ENCODE measurements at regions not wholly inside any gene's neighbourhood (a gene's known extent, or its start where the extent isn't known, plus 50 kb on each side); places are given as distances from the start of the nearest gene placed in this dataset.

DNA sequence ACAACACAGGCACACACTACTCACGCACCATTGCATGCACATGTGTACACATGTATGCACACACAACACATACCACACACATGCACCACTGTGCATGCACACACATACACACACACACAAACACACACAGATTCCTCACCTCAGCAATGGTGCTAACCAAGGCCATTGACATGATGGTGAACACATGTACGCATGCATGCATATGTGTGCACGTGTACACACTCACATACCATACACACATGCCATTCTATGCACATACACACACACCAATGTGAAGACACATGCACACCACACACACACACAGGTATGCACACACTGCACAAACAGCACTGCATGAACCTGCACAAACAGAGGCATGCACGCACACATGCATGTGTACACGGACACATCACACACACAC is 976.0 kb downstream of the DCDC2C start:
- no peak for TF ChIP-seq FOXK2 (IDR thresholded peaks at IDR 0.05)
- TF ChIP-seq SMC3 (IDR thresholded peaks at IDR 0.05; ENCODE audit: borderline replicate concordance, low read length), result no peak
- TF ChIP-seq ZNF274 (IDR thresholded peaks at IDR 0.05; ENCODE audit: insufficient read depth, insufficient read length), result no peak
- no peak for TF ChIP-seq NFIC (IDR thresholded peaks at IDR 0.05; ENCODE audit: low read depth, low read length)
- no peak for TF ChIP-seq NBN (IDR thresholded peaks at IDR 0.05)

Data from GM12878 (cell line).